Thyroid gland (tissue), 4 donors: ENCODE measurements at regions not wholly inside any gene's neighbourhood (a gene's known extent, or its start where the extent isn't known, plus 50 kb on each side); places are given as distances from the start of the nearest gene placed in this dataset.

Source experiments
- POLR2A ChIP-seq, 2 donors: fragments of 450-650 bp; IDR thresholded peaks; one replicate each; pipeline ENCODE4 v1.6.1; 2017; ENCODE audit warnings: antibody characterized with exemption in 2 of 2, mild to moderate bottlenecking in 2 of 2, moderate library complexity in 1 of 2
- TF ChIP-seq, protein P1 (sequence below), 6 experiments: fragments of 200-600 bp in 3 of 6; fragments of 450-650 bp in 3 of 6; sonication (generic) in 3 of 6; IDR thresholded peaks; one replicate each; pipeline ENCODE4 v1.5.1; 2016 to 2019; ENCODE audit warnings: antibody characterized with exemption in 6 of 6, mild to moderate bottlenecking in 2 of 6, inconsistent platforms in 1 of 6, moderate library complexity in 1 of 6

DNA sequence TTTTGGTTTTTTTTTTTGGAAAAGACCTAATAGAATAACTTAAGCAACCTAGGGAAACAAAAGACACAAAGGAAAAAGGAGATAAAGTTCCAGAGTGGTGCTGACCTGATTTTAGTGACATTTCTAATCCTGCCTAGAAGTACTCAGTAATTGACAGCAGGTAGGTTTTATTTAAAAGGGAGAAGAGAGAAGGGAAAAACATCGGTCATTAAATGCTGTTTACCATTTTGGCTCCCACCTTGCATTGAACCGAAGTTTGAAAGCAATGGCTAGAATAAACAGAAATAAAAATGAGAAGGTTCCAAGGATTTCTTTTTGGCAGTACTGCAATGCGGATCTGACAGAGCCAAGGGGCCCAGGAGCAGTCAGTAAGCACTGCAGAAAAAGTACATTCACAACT lies 115.8 kb upstream of the MAOA start:
- TF ChIP-seq, protein P1, sequence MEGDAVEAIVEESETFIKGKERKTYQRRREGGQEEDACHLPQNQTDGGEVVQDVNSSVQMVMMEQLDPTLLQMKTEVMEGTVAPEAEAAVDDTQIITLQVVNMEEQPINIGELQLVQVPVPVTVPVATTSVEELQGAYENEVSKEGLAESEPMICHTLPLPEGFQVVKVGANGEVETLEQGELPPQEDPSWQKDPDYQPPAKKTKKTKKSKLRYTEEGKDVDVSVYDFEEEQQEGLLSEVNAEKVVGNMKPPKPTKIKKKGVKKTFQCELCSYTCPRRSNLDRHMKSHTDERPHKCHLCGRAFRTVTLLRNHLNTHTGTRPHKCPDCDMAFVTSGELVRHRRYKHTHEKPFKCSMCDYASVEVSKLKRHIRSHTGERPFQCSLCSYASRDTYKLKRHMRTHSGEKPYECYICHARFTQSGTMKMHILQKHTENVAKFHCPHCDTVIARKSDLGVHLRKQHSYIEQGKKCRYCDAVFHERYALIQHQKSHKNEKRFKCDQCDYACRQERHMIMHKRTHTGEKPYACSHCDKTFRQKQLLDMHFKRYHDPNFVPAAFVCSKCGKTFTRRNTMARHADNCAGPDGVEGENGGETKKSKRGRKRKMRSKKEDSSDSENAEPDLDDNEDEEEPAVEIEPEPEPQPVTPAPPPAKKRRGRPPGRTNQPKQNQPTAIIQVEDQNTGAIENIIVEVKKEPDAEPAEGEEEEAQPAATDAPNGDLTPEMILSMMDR (IDR thresholded peaks at IDR 0.05) = no peak
- no peak for TF ChIP-seq POLR2A (IDR thresholded peaks at IDR 0.05)
